B cell (primary cell): ENCODE measurements at regions not wholly inside any gene's neighbourhood (a gene's known extent, or its start where the extent isn't known, plus 50 kb on each side); places are given as distances from the start of the nearest gene placed in this dataset.

Source experiments
- ATAC-seq: fragments of 200-7000 bp; cut with Tn5 transposase; one replicate; pipeline ENCODE4 v1.10.0; 2021; ENCODE audit warnings: low read depth, mild to moderate bottlenecking, moderate number of reproducible peaks, moderate library complexity
- CTCF ChIA-PET: fragments of 350-600 bp; sonication (Branson Sonifier 250); formaldehyde crosslinking; loops from one replicate; lab custom pipeline; 2021; ENCODE audit warnings: antibody characterized with exemption, inconsistent platforms; lab: Charles Lee
- POLR2A ChIA-PET: fragments of 350-600 bp; sonication (Branson Sonifier 250); formaldehyde crosslinking; loops from one replicate; lab custom pipeline; 2021; ENCODE audit warnings: antibody characterized with exemption; lab: Charles Lee
- DNase-seq: peaks from one replicate; pipeline ENCODE4 v3.0.0; 2013
- H2AFZ ChIP-seq: 2 replicates; pipeline ENCODE4 v1.6.1; 2012; ENCODE audit warnings: mild to moderate bottlenecking, low read depth, low read length; ENCODE audit not compliant: insufficient read depth, poor library complexity, severe bottlenecking
- H3K27ac ChIP-seq, 2 donors: 1 replicate in 1 of 2; 2 replicates in 1 of 2; pipeline ENCODE4 v1.5.1; 2012 to 2013; ENCODE audit warnings: low read length in 2 of 2, mild to moderate bottlenecking in 2 of 2, moderate library complexity in 1 of 2
- H3K27me3 ChIP-seq, 4 experiments: fragments of 200-600 bp in 1 of 4; sonication (generic) in 1 of 4; replicated peaks in 1 of 4; 1 replicate in 2 of 4; 2 replicates in 2 of 4; pipeline versions ENCODE4 v1.6.1 to v1.7.0; 2013 to 2016; ENCODE audit warnings: low read length in 3 of 4, mild to moderate bottlenecking in 2 of 4, mixed read lengths in 1 of 4, moderate library complexity in 1 of 4; ENCODE audit not compliant: insufficient read depth in 4 of 4, control insufficient read depth in 3 of 4; ENCODE audit errors: control extremely low read depth in 1 of 4
- H3K36me3 ChIP-seq, 2 experiments: replicated peaks in 1 of 2; 1 replicate in 1 of 2; 2 replicates in 1 of 2; pipeline versions ENCODE4 v1.6.1 to v1.7.1; 2013; ENCODE audit warnings: low read length in 1 of 2; ENCODE audit not compliant: insufficient read depth in 2 of 2, control insufficient read depth in 1 of 2; ENCODE audit errors: control extremely low read depth in 1 of 2, extremely low read depth in 1 of 2
- H3K4me1 ChIP-seq, 2 donors: fragments of 200-600 bp in 1 of 2; sonication (generic) in 1 of 2; 1 replicate in 1 of 2; 2 replicates in 1 of 2; pipeline versions ENCODE4 v1.5.1 to v1.6.1; 2013 to 2017; ENCODE audit warnings: low read length in 2 of 2; ENCODE audit not compliant: control insufficient read depth in 2 of 2, insufficient read depth in 2 of 2
- H3K4me2 ChIP-seq: replicated peaks from 2 replicates; pipeline ENCODE3; 2012; ENCODE audit warnings: mild to moderate bottlenecking, low read depth, low read length; ENCODE audit not compliant: poor library complexity, severe bottlenecking
- H3K4me3 ChIP-seq, 5 experiments: fragments of 200-600 bp in 1 of 5; sonication (generic) in 1 of 5; 1 replicate in 3 of 5; 2 replicates in 2 of 5; pipeline versions ENCODE4 v1.5.1 to v1.7.0; 2011 to 2016; ENCODE audit warnings: low read length in 4 of 5, mild to moderate bottlenecking in 4 of 5, low read depth in 2 of 5, control low read depth in 1 of 5, moderate library complexity in 1 of 5; ENCODE audit not compliant: insufficient read depth in 1 of 5; ENCODE audit errors: control extremely low read depth in 1 of 5, extremely low read depth in 1 of 5
- H3K79me2 ChIP-seq: fragments of 200-600 bp; sonication (generic); one replicate; pipeline ENCODE4 v1.6.0; 2016; ENCODE audit warnings: low read length; ENCODE audit not compliant: control insufficient read depth, insufficient read depth
- H3K9ac ChIP-seq: fragments of 200-600 bp; sonication (generic); 2 replicates; pipeline ENCODE4 v1.6.1; 2017; ENCODE audit warnings: mild to moderate bottlenecking, low read length, moderate library complexity
- H3K9me3 ChIP-seq, 3 donors: one replicate each; pipeline versions ENCODE4 v1.6.1 to v1.7.1; 2013; ENCODE audit warnings: low read length in 2 of 3; ENCODE audit not compliant: control insufficient read depth in 2 of 3, insufficient read depth in 1 of 3; ENCODE audit errors: control extremely low read depth in 1 of 3
- H4K20me1 ChIP-seq: 2 replicates; pipeline ENCODE4 v1.6.0; 2012; ENCODE audit warnings: mild to moderate bottlenecking, low read length; ENCODE audit not compliant: insufficient read depth, control insufficient read depth, poor library complexity, severe bottlenecking
- H3K27ac Mint-ChIP-seq: one replicate; pipeline ENCODE4 v1.8.0; 2021; ENCODE audit warnings: mixed read lengths
- H3K27me3 Mint-ChIP-seq: one replicate; pipeline ENCODE4 v1.8.0; 2021; ENCODE audit warnings: mixed read lengths
- H3K4me1 Mint-ChIP-seq: one replicate; pipeline ENCODE4 v1.8.0; 2021; ENCODE audit warnings: mixed read lengths
- H3K4me3 Mint-ChIP-seq: one replicate; pipeline ENCODE4 v1.8.0; 2021; ENCODE audit warnings: mixed read lengths
- H3K9me3 Mint-ChIP-seq: one replicate; pipeline ENCODE4 v1.8.0; 2022; ENCODE audit warnings: mixed read lengths; ENCODE audit not compliant: insufficient read depth
- CTCF ChIP-seq: fragments of 200-600 bp; IDR thresholded peaks from one replicate; pipeline ENCODE4 v1.8.0; 2022; ENCODE audit warnings: antibody characterized with exemption, mild to moderate bottlenecking
- EZH2 ChIP-seq: IDR thresholded peaks from 2 replicates; pipeline ENCODE4 v1.6.1; 2012; ENCODE audit warnings: borderline replicate concordance, low read depth, mild to moderate bottlenecking, moderate library complexity, low read length; ENCODE audit not compliant: insufficient read depth, poor library complexity, severe bottlenecking
- WGBS: methylation state at CpG from one replicate; pipeline ENCODE4 v1.1.5; 2013; ENCODE audit warnings: missing lambda C conversion rate; ENCODE audit not compliant: insufficient coverage; 5-methylcytosine and 5-hydroxymethylcytosine counted together
- intact Hi-C: fragments of 100-400 bp; cut with micrococcal nuclease; formaldehyde crosslinking; loops from one replicate; pipeline ENCODE4 v1.10.0; 2022

GRCh38 chr1:209319057-209319432 is 264.5 kb upstream of the CAMK1G start:
- no peaks in the 10 kb centered on the region for H3K27me3 Mint-ChIP-seq
- no peaks in the 10 kb centered on the region for H3K4me1 Mint-ChIP-seq
- H3K79me2 ChIP-seq: no peaks in the 10 kb centered on the region
- no peaks in the 10 kb centered on the region for H4K20me1 ChIP-seq
- CTCF ChIA-PET: no interaction called here
- H3K27ac ChIP-seq: no peak overlapping the region
- 50% methylated on average over 1 of the region's 3 CpGs for WGBS
- ATAC-seq: no peak
- H2AFZ ChIP-seq: no peak overlapping the region
- intact Hi-C loops: no loop called here
- H3K9me3 Mint-ChIP-seq: no peaks in the 10 kb centered on the region
- DNase-seq: no peak
- TF ChIP-seq CTCF: no peak
- TF ChIP-seq EZH2: no peak
- H3K36me3 ChIP-seq: no peaks in the 10 kb centered on the region
- H3K4me2 ChIP-seq: no peak overlapping the region
- no peaks in the 10 kb centered on the region for H3K9me3 ChIP-seq
- H3K9ac ChIP-seq: no peak overlapping the region
- H3K4me1 ChIP-seq: no peaks in the 10 kb centered on the region
- H3K27me3 ChIP-seq: no peaks in the 10 kb centered on the region
- POLR2A ChIA-PET: no interaction called here
- no peak overlapping the region for H3K4me3 ChIP-seq
- no peak overlapping the region for H3K27ac Mint-ChIP-seq
- no peak overlapping the region for H3K4me3 Mint-ChIP-seq

- TF ChIP-seq EZH2 (no peak), CTCF (no peak)
- CTCF ChIA-PET: no interaction called here
- ATAC-seq (no peak), DNase-seq (no peak)
- Histone ChIP-seq H3K27me3 (no peaks in the 10 kb centered on the region), H4K20me1 (no peaks in the 10 kb centered on the region), H3K27ac (no peak overlapping the region), H3K9me3 (no peaks in the 10 kb centered on the region), H3K4me1 (no peaks in the 10 kb centered on the region), H3K9ac (no peak overlapping the region), H2AFZ (no peak overlapping the region), H3K4me3 (no peak overlapping the region), H3K79me2 (no peaks in the 10 kb centered on the region), H3K4me2 (no peak overlapping the region), H3K36me3 (no peaks in the 10 kb centered on the region)
- Mint-ChIP-seq H3K27me3 (no peaks in the 10 kb centered on the region), H3K4me3 (no peak overlapping the region), H3K4me1 (no peaks in the 10 kb centered on the region), H3K9me3 (no peaks in the 10 kb centered on the region), H3K27ac (no peak overlapping the region)
- POLR2A ChIA-PET: no interaction called here
- 86% methylated on average over 1 of the region's 3 CpGs for WGBS
- intact Hi-C loops: no loop called here
Measured at GRCh38 chr1:209319549-209319948, 264.0 kb upstream of the CAMK1G start.
